ENCODE measurements at regions not wholly inside any gene's neighbourhood (a gene's known extent, or its start where the extent isn't known, plus 50 kb on each side); places are given as distances from the start of the nearest gene placed in this dataset.
A peak's percentile ranks its signal among the peaks of the same experiment; 100 is the strongest.
"Not testable (repeated sequence)": the region's sequence is repeated elsewhere in the genome, so short reads cannot be mapped to it uniquely, and the experiment has no call there.

DNA sequence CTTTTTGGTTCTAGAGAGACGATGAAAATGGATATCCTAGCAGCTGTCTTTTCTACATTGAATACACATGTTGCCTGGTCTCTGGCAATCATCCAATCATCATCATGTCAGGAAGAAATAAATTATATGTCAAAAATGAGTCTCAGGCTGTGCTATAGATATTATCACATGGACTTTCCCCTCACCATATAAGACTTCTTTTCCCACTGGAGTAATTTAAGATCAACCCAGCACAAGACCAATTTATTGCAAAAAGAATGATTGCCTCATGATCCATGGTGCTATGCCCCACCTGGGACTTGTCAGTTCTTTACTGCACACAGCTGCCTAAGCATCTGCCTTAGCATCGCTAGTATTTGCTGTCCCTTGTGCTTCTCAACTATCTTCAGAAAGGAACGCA lies 783.7 kb upstream of the TMEFF2 start:
- peak; percentile 2 to 8 for DNase-seq (ENCODE audit: low read depth in 2 of 2)

DNA sequence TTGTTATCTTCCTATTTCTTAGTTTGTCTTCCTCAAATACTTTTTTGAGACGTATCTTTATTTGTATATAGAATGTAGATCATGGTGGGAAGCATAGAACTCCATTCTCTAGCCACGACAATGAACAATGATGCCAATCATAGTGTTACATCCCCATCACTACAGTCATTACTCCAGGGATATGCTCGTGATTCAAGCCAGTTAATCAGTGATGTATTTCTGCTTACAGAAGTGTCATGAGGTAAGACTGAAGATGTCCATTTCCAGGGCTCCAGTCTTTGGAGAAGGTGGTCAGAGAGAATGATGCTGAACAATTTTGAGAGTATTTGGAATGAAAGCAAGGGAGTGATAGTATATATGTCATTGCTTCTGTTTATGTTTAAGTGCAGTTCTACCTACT lies 777.2 kb upstream of the TMEFF2 start:
- DNase-seq (ENCODE audit: low read depth in 2 of 2), result no peak

GRCh38 chr2:192969055-192969454 lies 774.3 kb upstream of the TMEFF2 start:
- DNase-seq (ENCODE audit: low read depth in 2 of 2), result no peak

- peak; percentile 8 to 9 for DNase-seq (ENCODE audit: low read depth in 2 of 2)
Observed at GRCh38 chr2:192960945-192961344, 766.2 kb upstream of the TMEFF2 start.

DNA sequence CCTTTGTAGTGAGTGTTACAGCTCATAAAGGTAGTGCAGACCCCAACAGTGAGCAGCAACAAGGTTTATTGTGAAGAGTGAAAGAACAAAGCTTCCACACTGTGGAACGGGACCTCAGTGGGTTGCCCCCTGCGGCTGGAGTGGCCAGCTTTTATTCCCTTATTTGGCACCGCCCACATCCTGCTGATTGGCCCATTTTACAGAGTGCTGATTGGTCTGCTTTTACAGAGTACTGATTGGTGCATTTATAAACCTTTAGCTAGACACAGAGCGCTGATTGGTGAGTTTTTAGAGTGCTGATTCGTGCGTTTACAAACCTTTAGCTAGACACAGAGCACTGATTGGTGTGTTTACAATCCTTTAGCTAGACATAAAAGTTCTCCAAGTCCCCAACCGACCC lies 763.9 kb upstream of the TMEFF2 start:
- not testable (repeated sequence) for DNase-seq (ENCODE audit: low read depth in 2 of 2)

DNA sequence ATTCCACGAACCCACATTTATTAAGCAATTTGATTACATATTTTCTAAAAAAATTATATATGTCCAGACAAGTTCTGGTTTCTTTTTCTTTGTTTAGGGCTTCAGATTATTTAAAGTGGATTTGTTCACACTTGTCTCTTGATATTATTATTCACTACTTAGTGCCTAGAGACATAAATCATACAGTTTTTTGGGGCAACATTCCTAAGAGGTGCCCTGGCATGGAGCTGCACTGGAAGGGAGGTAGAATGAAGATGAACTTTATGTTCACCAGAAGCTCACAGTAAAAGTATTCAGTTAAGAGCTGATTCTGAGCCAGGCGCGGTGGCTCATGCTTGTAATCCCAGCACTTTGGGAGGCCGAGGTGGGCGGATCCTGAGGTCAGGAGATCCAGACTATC lies 762.7 kb upstream of the TMEFF2 start:
- DNase-seq (ENCODE audit: low read depth in 2 of 2), result no peak

- no peak for DNase-seq (ENCODE audit: low read depth in 2 of 2)
Observed at GRCh38 chr2:192953116-192953515, 758.4 kb upstream of the TMEFF2 start.

GRCh38 chr2:192952245-192952644 lies 757.5 kb upstream of the TMEFF2 start:
- no peak for DNase-seq (ENCODE audit: low read depth in 2 of 2)

GRCh38 chr2:192948316-192948715 lies 753.6 kb upstream of the TMEFF2 start:
- no peak for DNase-seq (ENCODE audit: low read depth in 2 of 2)

DNA sequence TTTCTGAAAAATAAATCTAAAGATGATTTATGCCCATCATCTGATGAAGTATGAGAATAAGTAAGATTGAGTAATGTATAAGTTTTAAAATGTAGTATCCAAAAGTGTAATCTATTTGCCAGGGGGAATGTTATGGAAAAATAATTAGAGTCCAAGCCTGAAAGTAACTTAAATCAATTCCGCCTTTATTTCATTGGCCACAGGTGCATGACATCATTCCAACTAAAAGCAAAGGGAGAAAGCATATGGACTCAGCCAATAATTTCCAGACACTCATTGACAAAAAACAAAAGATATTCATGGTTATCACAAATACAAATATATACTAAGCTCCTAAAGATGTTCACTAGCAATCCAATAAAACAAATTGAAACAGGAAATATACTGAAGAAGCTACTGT lies 752.6 kb upstream of the TMEFF2 start:
- no peak for DNase-seq (ENCODE audit: low read depth in 2 of 2)

- no peak for DNase-seq (ENCODE audit: low read depth in 2 of 2)
Observed at GRCh38 chr2:192940767-192941166, 746.0 kb upstream of the TMEFF2 start.

GRCh38 chr2:192932376-192932775 lies 737.6 kb upstream of the TMEFF2 start:
- DNase-seq (ENCODE audit: low read depth in 2 of 2), result no peak

DNA sequence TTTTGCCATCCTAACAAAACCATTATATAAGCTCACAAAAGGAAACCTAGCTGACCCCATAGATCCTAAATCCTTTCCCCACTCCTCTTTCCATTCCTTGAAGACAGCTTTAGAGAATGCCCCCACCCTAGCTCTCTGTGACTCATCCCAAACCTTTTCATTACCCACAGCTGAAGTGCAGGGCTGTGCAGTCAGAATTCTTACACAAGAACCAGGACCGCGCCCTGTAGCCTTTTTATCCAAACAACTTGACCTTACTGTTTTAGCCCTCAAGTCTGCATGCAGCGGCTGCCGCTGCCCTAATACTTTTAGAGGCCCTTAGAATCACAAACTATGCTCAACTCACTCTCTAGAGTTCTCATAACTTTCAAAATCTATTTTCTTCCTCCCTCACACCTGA lies 726.9 kb upstream of the TMEFF2 start:
- not testable (repeated sequence) for DNase-seq (ENCODE audit: low read depth in 2 of 2)

GRCh38 chr2:192901446-192901845 lies 706.7 kb upstream of the TMEFF2 start:
- DNase-seq (ENCODE audit: low read depth in 2 of 2), result no peak

- no peak for DNase-seq (ENCODE audit: low read depth in 2 of 2)
Observed at GRCh38 chr2:192899466-192899865, 704.7 kb upstream of the TMEFF2 start.

- not testable (repeated sequence) for DNase-seq (ENCODE audit: low read depth in 2 of 2)
Observed at GRCh38 chr2:192893976-192894375, 699.2 kb upstream of the TMEFF2 start.

DNA sequence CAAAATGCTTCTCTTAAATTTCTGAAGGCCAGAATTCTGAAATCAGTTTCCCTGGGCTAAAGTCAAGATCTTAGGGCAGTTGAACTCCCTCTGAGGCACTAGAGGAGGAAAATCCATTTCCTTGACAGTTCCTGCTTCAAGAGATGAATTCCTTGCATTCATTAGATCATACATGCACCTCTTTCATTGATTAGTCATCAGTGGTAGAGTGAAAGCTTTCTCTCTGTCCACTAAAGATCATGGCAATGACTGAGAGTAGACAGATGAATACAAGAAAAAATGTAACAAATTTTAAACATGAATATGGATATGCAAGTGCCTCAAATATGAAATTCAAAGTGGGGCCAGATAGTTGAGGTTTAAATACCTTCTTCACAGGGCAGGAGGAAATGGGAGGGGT lies 693.4 kb upstream of the TMEFF2 start:
- no peak for DNase-seq (ENCODE audit: low read depth in 2 of 2)

GRCh38 chr2:192887337-192887736 lies 692.6 kb upstream of the TMEFF2 start:
- DNase-seq (ENCODE audit: low read depth in 2 of 2), result no peak

DNA sequence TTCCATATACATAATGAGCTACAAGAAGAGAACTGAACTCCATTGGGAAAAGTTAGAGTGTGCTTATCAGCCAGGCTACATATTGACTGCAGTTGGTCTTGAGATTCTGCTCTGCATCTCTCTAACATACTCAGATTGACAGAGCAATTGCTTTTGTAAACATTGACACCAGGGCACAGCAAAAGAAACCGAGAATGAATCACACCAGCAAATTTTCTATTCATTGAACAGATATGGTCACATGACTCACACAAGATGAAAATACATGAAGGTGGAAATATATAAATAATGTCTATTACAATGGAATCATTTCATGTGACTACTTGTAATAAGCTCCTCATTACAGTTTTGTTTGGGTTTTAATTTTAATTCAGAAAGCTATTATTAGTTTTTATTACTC lies 691.9 kb upstream of the TMEFF2 start:
- DNase-seq (ENCODE audit: low read depth in 2 of 2), result no peak

DNA sequence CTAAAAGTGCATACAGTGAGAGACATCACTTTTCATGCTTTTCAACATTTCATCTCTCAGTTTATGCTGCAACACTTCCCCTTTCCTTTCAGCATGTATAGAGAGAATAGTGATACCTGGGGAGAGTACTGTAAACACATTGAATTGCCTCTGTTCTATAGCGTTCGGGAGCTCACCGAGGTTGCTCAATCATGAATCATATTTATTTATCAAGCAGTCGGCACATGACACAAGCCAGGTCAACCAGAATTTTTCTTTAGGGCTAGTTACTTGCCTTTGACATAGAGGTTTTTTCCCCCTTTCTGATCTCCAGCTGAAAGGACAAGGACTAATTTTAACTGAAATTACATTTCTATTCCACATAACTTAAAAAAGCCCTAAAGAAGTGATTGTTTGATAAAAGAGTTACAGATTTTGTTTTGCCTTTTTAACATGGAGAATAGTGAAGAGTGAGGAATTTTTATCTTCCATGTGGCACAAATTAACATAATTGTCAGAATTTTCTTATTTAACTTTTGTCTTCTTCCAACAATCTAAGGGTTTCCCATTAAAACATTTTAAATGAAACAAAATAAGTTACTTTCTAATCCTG lies 690.9 kb upstream of the TMEFF2 start:
- DNase-seq (ENCODE audit: low read depth in 2 of 2), result no peak

- no peak for DNase-seq (ENCODE audit: low read depth in 2 of 2)
Observed at GRCh38 chr2:192877159-192877558, 682.4 kb upstream of the TMEFF2 start.

GRCh38 chr2:192876698-192877097 lies 682.0 kb upstream of the TMEFF2 start:
- DNase-seq (ENCODE audit: low read depth in 2 of 2), result no peak

DNA sequence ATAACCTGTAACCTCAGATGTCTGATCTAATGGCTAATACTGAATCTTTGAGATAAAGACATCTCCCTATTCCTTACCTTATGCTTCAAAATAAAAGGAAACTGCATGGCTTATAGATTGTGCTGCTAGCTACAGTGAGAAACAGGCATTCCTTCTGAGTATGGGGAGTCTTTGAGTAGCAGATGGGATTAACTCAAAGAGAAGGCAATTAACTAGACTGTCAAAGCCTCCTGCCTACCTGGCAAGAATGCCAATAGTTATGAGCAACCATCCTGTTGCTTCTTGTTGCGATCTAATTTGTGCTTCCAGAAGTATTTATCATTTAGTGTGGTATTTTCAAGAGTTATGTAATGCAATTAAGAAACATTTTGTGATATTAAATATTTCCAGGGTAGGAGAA lies 660.0 kb upstream of the TMEFF2 start:
- DNase-seq (ENCODE audit: low read depth in 2 of 2), result no peak

DNA sequence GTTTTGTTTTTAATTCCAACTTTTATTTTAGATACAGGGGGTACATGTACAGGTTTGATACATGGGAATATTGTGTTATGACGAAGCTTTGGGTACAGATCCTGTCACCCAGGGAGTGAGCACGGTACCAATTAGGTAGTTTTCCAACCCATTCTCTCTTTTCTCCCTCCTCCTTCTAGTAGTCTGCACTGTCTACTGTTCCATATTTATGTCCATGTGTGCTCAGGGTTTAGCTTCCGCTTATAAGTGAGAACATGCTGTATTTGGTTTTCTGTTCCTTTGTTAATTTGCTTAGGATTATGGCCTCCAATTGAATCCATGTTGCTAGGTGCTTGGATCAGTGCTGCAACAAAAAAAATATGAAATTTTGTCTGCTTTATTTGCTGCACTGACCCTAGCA lies 659.3 kb upstream of the TMEFF2 start:
- DNase-seq (ENCODE audit: low read depth in 2 of 2), result no peak

All from fibroblast of skin of left biceps (primary cell).